ENCODE measurements at regions not wholly inside any gene's neighbourhood (a gene's known extent, or its start where the extent isn't known, plus 50 kb on each side); places are given as distances from the start of the nearest gene placed in this dataset.
A peak's percentile ranks its signal among the peaks of the same experiment; 100 is the strongest.

GRCh38 chr5:99320436-99320835, 391.6 kb upstream of the CHD1 start:
- Histone ChIP-seq H3K79me1 (ENCODE audit: low read depth, low read length) (no peaks in the 10 kb centered on the region), H3K23ac (ENCODE audit: low read depth, low read length, poor library complexity) (no peak overlapping the region), H2AFZ (ENCODE audit: low read length) (no peak overlapping the region), H4K8ac (ENCODE audit: low read depth, low read length) (no peak overlapping the region), H3K36me3 (replicated peaks in 1 of 2; ENCODE audit: control insufficient read depth in 2 of 2, insufficient read depth in 2 of 2, low read length in 2 of 2) (no peaks in the 10 kb centered on the region), H3K27me3 (ENCODE audit: control insufficient read depth in 3 of 3, insufficient read depth in 3 of 3, low read depth in 1 of 3, low read length in 3 of 3) (no peaks in the 10 kb centered on the region), H3K4ac (ENCODE audit: low read length) (no peak overlapping the region), H3K4me2 (ENCODE audit: insufficient read depth, low read length, poor library complexity, severe bottlenecking) (no peak overlapping the region), H3K4me1 (ENCODE audit: control insufficient read depth in 2 of 2, insufficient read depth in 1 of 2, low read depth in 1 of 2, low read length in 2 of 2) (no peaks in the 10 kb centered on the region), H3K18ac (ENCODE audit: low read length) (no peak overlapping the region), H3K4me3 (ENCODE audit: low read length in 2 of 2) (no peak overlapping the region), H3K9me3 (replicated peaks in 1 of 2; ENCODE audit: control insufficient read depth in 2 of 2, insufficient read depth in 1 of 2, low read depth in 1 of 2, low read length in 2 of 2) (no peaks in the 10 kb centered on the region), H2BK5ac (ENCODE audit: low read length) (no peak overlapping the region), H2BK12ac (ENCODE audit: low read length) (no peak overlapping the region), H2AK5ac (ENCODE audit: low read depth, low read length) (no peak overlapping the region), H3K9ac (ENCODE audit: low read depth, low read length, poor library complexity) (no peak overlapping the region), H3K27ac (replicated peaks; ENCODE audit: low read length) (no peak overlapping the region), H2BK15ac (ENCODE audit: low read length) (no peak overlapping the region), H4K91ac (ENCODE audit: low read depth, low read length, poor library complexity) (no peak overlapping the region), H2BK120ac (ENCODE audit: low read depth, low read length) (no peak overlapping the region), H3K14ac (ENCODE audit: low read length) (no peak overlapping the region)
- no CpG with 5 or more reads among the region's 5 CpGs for WGBS, 2 donors (ENCODE audit: extremely low coverage in 2 of 2, insufficient read length in 2 of 2, insufficient replicate concordance in 1 of 2)
- DNase-seq (ENCODE audit: low spot score), result peak; percentile 2

- Histone ChIP-seq H2BK5ac (ENCODE audit: low read length) (no peak overlapping the region), H4K91ac (ENCODE audit: low read depth, low read length, poor library complexity) (no peak overlapping the region), H3K9ac (ENCODE audit: low read depth, low read length, poor library complexity) (no peak overlapping the region), H3K4me1 (ENCODE audit: control insufficient read depth in 2 of 2, insufficient read depth in 1 of 2, low read depth in 1 of 2, low read length in 2 of 2) (no peaks in the 10 kb centered on the region), H3K4ac (ENCODE audit: low read length) (no peak overlapping the region), H3K4me2 (ENCODE audit: insufficient read depth, low read length, poor library complexity, severe bottlenecking) (no peak overlapping the region), H3K4me3 (ENCODE audit: low read length in 2 of 2) (no peak overlapping the region), H3K36me3 (replicated peaks in 1 of 2; ENCODE audit: control insufficient read depth in 2 of 2, insufficient read depth in 2 of 2, low read length in 2 of 2) (no peaks in the 10 kb centered on the region), H2BK120ac (ENCODE audit: low read depth, low read length) (no peak overlapping the region), H2BK15ac (ENCODE audit: low read length) (no peak overlapping the region), H3K9me3 (replicated peaks in 1 of 2; ENCODE audit: control insufficient read depth in 2 of 2, insufficient read depth in 1 of 2, low read depth in 1 of 2, low read length in 2 of 2) (no peaks in the 10 kb centered on the region), H3K79me1 (ENCODE audit: low read depth, low read length) (no peaks in the 10 kb centered on the region), H3K23ac (ENCODE audit: low read depth, low read length, poor library complexity) (no peak overlapping the region), H3K18ac (ENCODE audit: low read length) (no peak overlapping the region), H2AFZ (ENCODE audit: low read length) (peak overlapping the region; percentile 54), H2BK12ac (ENCODE audit: low read length) (no peak overlapping the region), H3K27ac (replicated peaks; ENCODE audit: low read length) (no peak overlapping the region), H3K14ac (ENCODE audit: low read length) (no peak overlapping the region), H4K8ac (ENCODE audit: low read depth, low read length) (no peak overlapping the region), H3K27me3 (ENCODE audit: control insufficient read depth in 3 of 3, insufficient read depth in 3 of 3, low read depth in 1 of 3, low read length in 3 of 3) (no peaks in the 10 kb centered on the region), H2AK5ac (ENCODE audit: low read depth, low read length) (no peak overlapping the region)
- no CpG with 5 or more reads among the region's 4 CpGs for WGBS, 2 donors (ENCODE audit: extremely low coverage in 2 of 2, insufficient read length in 2 of 2, insufficient replicate concordance in 1 of 2)
- no peak for DNase-seq (ENCODE audit: low spot score)
Measured at GRCh38 chr5:99317136-99317535, 388.3 kb upstream of the CHD1 start.

- H3K27ac ChIP-seq (replicated peaks; ENCODE audit: low read length), result no peak overlapping the region
- no peak overlapping the region for H2BK5ac ChIP-seq (ENCODE audit: low read length)
- WGBS, 2 donors (ENCODE audit: extremely low coverage in 2 of 2, insufficient read length in 2 of 2, insufficient replicate concordance in 1 of 2), result no CpG with 5 or more reads among the region's 1 CpG
- H3K36me3 ChIP-seq (replicated peaks in 1 of 2; ENCODE audit: control insufficient read depth in 2 of 2, insufficient read depth in 2 of 2, low read length in 2 of 2), result no peaks in the 10 kb centered on the region
- no peak overlapping the region for H3K14ac ChIP-seq (ENCODE audit: low read length)
- H3K4me3 ChIP-seq (ENCODE audit: low read length in 2 of 2), result no peak overlapping the region
- H3K27me3 ChIP-seq (ENCODE audit: control insufficient read depth in 3 of 3, insufficient read depth in 3 of 3, low read depth in 1 of 3, low read length in 3 of 3), result no peaks in the 10 kb centered on the region
- no peaks in the 10 kb centered on the region for H3K79me1 ChIP-seq (ENCODE audit: low read depth, low read length)
- no peak overlapping the region for H3K9ac ChIP-seq (ENCODE audit: low read depth, low read length, poor library complexity)
- no peak overlapping the region for H2AK5ac ChIP-seq (ENCODE audit: low read depth, low read length)
- H4K91ac ChIP-seq (ENCODE audit: low read depth, low read length, poor library complexity), result no peak overlapping the region
- H2BK12ac ChIP-seq (ENCODE audit: low read length), result no peak overlapping the region
- H2BK120ac ChIP-seq (ENCODE audit: low read depth, low read length), result no peak overlapping the region
- H3K4me1 ChIP-seq (ENCODE audit: control insufficient read depth in 2 of 2, insufficient read depth in 1 of 2, low read depth in 1 of 2, low read length in 2 of 2), result no peaks in the 10 kb centered on the region
- no peak for DNase-seq (ENCODE audit: low spot score)
- H3K9me3 ChIP-seq (replicated peaks in 1 of 2; ENCODE audit: control insufficient read depth in 2 of 2, insufficient read depth in 1 of 2, low read depth in 1 of 2, low read length in 2 of 2), result no peaks in the 10 kb centered on the region
- no peak overlapping the region for H2BK15ac ChIP-seq (ENCODE audit: low read length)
- H3K18ac ChIP-seq (ENCODE audit: low read length), result no peak overlapping the region
- no peak overlapping the region for H3K4me2 ChIP-seq (ENCODE audit: insufficient read depth, low read length, poor library complexity, severe bottlenecking)
- no peak overlapping the region for H4K8ac ChIP-seq (ENCODE audit: low read depth, low read length)
- H2AFZ ChIP-seq (ENCODE audit: low read length), result no peak overlapping the region
- H3K23ac ChIP-seq (ENCODE audit: low read depth, low read length, poor library complexity), result no peak overlapping the region
- no peak overlapping the region for H3K4ac ChIP-seq (ENCODE audit: low read length)
Measured at GRCh38 chr5:99316484-99316883, 387.7 kb upstream of the CHD1 start.

GRCh38 chr5:99315413-99316183, 386.8 kb upstream of the CHD1 start:
- Histone ChIP-seq H3K27ac (replicated peaks; ENCODE audit: low read length) (no peak overlapping the region), H3K18ac (ENCODE audit: low read length) (no peak overlapping the region), H3K4me3 (ENCODE audit: low read length in 2 of 2) (no peak overlapping the region), H2BK15ac (ENCODE audit: low read length) (no peak overlapping the region), H3K27me3 (ENCODE audit: control insufficient read depth in 3 of 3, insufficient read depth in 3 of 3, low read depth in 1 of 3, low read length in 3 of 3) (no peaks in the 10 kb centered on the region), H4K8ac (ENCODE audit: low read depth, low read length) (no peak overlapping the region), H3K23ac (ENCODE audit: low read depth, low read length, poor library complexity) (no peak overlapping the region), H2AFZ (ENCODE audit: low read length) (no peak overlapping the region), H3K4me2 (ENCODE audit: insufficient read depth, low read length, poor library complexity, severe bottlenecking) (no peak overlapping the region), H2BK12ac (ENCODE audit: low read length) (no peak overlapping the region), H2BK5ac (ENCODE audit: low read length) (no peak overlapping the region), H4K91ac (ENCODE audit: low read depth, low read length, poor library complexity) (no peak overlapping the region), H3K9me3 (replicated peaks in 1 of 2; ENCODE audit: control insufficient read depth in 2 of 2, insufficient read depth in 1 of 2, low read depth in 1 of 2, low read length in 2 of 2) (no peaks in the 10 kb centered on the region), H2BK120ac (ENCODE audit: low read depth, low read length) (no peak overlapping the region), H3K36me3 (replicated peaks in 1 of 2; ENCODE audit: control insufficient read depth in 2 of 2, insufficient read depth in 2 of 2, low read length in 2 of 2) (no peaks in the 10 kb centered on the region), H3K79me1 (ENCODE audit: low read depth, low read length) (no peaks in the 10 kb centered on the region), H3K4ac (ENCODE audit: low read length) (no peak overlapping the region), H3K9ac (ENCODE audit: low read depth, low read length, poor library complexity) (no peak overlapping the region), H3K14ac (ENCODE audit: low read length) (no peak overlapping the region), H3K4me1 (ENCODE audit: control insufficient read depth in 2 of 2, insufficient read depth in 1 of 2, low read depth in 1 of 2, low read length in 2 of 2) (no peaks in the 10 kb centered on the region), H2AK5ac (ENCODE audit: low read depth, low read length) (no peak overlapping the region)
- no peak for DNase-seq (ENCODE audit: low spot score)
- no CpG with 5 or more reads among the region's 2 CpGs for WGBS, 2 donors (ENCODE audit: extremely low coverage in 2 of 2, insufficient read length in 2 of 2, insufficient replicate concordance in 1 of 2)
